ENCODE measurements at regions not wholly inside any gene's neighbourhood (a gene's known extent, or its start where the extent isn't known, plus 50 kb on each side); places are given as distances from the start of the nearest gene placed in this dataset.

DNA sequence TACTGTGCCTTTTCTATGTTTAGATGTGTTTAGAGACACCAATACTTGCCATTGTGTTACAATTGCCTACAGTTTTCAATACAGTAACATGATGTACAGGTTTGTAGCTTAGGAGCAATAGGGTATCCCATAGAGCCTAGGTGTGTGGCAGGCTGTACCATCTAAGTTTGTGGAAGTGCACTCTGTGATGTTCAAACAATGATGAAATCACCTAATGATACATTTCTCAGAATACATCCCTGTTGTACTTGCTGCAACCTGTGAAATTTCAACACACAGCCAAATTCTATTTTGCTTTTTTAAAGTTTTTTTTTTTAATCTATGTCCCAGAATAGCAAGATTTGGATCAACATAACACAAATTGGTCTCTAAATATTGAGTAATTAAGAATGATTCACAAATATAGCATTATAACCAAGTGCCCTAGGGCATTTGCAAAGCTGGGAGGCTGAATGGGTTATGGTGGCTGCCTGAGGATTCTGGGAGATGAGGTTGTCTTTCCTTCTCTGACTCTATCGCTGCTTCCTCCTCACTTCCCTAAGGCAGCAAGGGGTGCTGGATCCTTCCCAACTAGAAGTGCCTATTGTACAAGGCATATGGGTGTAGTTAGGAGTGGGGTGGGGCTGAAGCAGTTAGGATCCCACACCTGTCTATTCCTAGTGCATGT is 78.3 kb downstream of the SKA1 start:
- no peaks in the 10 kb centered on the region for H3K9me3 ChIP-seq (replicated peaks)
- intact Hi-C loops (cut with micrococcal nuclease): no loop called here
- H3K4me3 ChIP-seq: no peak overlapping the region
- TF ChIP-seq, protein P1, sequence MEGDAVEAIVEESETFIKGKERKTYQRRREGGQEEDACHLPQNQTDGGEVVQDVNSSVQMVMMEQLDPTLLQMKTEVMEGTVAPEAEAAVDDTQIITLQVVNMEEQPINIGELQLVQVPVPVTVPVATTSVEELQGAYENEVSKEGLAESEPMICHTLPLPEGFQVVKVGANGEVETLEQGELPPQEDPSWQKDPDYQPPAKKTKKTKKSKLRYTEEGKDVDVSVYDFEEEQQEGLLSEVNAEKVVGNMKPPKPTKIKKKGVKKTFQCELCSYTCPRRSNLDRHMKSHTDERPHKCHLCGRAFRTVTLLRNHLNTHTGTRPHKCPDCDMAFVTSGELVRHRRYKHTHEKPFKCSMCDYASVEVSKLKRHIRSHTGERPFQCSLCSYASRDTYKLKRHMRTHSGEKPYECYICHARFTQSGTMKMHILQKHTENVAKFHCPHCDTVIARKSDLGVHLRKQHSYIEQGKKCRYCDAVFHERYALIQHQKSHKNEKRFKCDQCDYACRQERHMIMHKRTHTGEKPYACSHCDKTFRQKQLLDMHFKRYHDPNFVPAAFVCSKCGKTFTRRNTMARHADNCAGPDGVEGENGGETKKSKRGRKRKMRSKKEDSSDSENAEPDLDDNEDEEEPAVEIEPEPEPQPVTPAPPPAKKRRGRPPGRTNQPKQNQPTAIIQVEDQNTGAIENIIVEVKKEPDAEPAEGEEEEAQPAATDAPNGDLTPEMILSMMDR (IDR thresholded peaks at IDR 0.05; ENCODE audit: borderline replicate concordance): no peak
- no peak for DNase-seq
- H3K4me1 ChIP-seq: no peaks in the 10 kb centered on the region
- H3K27ac ChIP-seq (replicated peaks): no peak overlapping the region
- no peaks in the 10 kb centered on the region for H3K36me3 ChIP-seq
- no peaks in the 10 kb centered on the region for H3K27me3 ChIP-seq (ENCODE audit: low read depth)

DNA sequence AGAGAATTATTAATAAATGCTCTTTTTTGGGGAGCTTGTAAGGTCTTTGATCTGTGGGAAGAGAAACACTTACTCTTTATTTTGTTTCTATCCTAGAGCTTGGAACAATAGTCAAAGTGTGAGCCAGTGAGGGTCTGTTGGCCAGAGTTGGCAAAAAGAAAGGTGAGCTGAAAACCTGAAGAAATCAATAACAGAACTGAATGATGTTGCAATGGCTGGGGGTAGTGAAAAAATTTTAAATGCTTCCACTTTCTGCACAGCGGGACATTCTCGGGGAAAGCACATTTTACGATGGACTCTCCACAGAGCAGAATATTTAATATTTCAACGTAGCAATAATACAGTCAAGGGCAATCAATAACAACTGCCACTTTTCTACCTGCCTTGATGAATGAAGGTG is 78.9 kb downstream of the SKA1 start:
- TF ChIP-seq, protein P1 (IDR thresholded peaks at IDR 0.05; ENCODE audit: borderline replicate concordance): no peak
- no peak for DNase-seq
- Histone ChIP-seq H3K4me3 (no peak overlapping the region), H3K27ac (replicated peaks) (no peak overlapping the region), H3K27me3 (ENCODE audit: low read depth) (no peaks in the 10 kb centered on the region), H3K4me1 (peaks cover under 1% of the 10 kb centered on the region), H3K36me3 (no peaks in the 10 kb centered on the region), H3K9me3 (replicated peaks) (no peaks in the 10 kb centered on the region)
- intact Hi-C loops (cut with micrococcal nuclease): no loop called here

DNA sequence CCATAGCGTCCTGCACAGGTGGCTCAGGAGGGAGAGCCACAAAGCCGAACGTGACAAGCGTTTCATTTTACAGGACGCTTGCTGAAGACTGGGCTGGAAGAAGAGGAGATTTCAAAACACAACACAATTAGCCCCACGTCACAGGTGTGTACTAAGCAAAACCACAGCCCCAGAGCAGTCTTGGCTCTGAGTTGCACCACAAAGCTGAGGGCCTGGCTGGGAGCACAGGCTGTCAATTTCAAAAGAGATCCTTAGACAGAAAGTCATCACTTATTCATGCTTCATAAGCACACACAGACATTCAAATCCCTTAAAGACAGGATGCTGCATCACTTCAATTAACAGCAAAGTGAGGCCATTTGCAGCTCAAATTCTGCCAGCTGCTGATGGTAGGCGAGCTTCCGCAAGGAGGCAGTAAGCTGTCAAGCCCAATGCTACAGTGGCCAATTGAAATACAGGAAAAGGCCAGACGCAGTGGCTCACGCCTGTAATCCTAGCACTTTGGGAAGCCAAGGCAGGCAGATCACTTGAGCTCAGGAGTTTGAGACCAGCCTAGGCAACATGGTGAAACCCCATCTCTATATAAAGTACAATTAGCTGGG is 79.6 kb downstream of the SKA1 start:
- H3K9me3 ChIP-seq (replicated peaks): no peaks in the 10 kb centered on the region
- peaks cover 3% of the 10 kb centered on the region for H3K4me1 ChIP-seq
- no peaks in the 10 kb centered on the region for H3K36me3 ChIP-seq
- intact Hi-C loops (cut with micrococcal nuclease): no loop called here
- DNase-seq: no peak
- no peak overlapping the region for H3K27ac ChIP-seq (replicated peaks)
- H3K27me3 ChIP-seq (ENCODE audit: low read depth): no peaks in the 10 kb centered on the region
- TF ChIP-seq, protein P1 (IDR thresholded peaks at IDR 0.05; ENCODE audit: borderline replicate concordance): no peak
- no peak overlapping the region for H3K4me3 ChIP-seq

- intact Hi-C loops (cut with micrococcal nuclease): no loop called here
- Histone ChIP-seq H3K36me3 (no peaks in the 10 kb centered on the region), H3K4me1 (peaks cover 3% of the 10 kb centered on the region), H3K4me3 (no peak overlapping the region), H3K27me3 (ENCODE audit: low read depth) (no peaks in the 10 kb centered on the region), H3K27ac (replicated peaks) (no peak overlapping the region), H3K9me3 (replicated peaks) (no peaks in the 10 kb centered on the region)
- TF ChIP-seq, protein P1 (IDR thresholded peaks at IDR 0.05; ENCODE audit: borderline replicate concordance): no peak
- DNase-seq: no peak
These were observed 81.4 kb downstream of the SKA1 start for GRCh38 chr18:50456285-50456684.

GRCh38 chr18:50457639-50458038 is 82.8 kb downstream of the SKA1 start:
- TF ChIP-seq, protein P1 (IDR thresholded peaks at IDR 0.05; ENCODE audit: borderline replicate concordance): no peak
- Histone ChIP-seq H3K4me1 (peaks cover 3% of the 10 kb centered on the region), H3K36me3 (no peaks in the 10 kb centered on the region), H3K27me3 (ENCODE audit: low read depth) (no peaks in the 10 kb centered on the region), H3K4me3 (no peak overlapping the region), H3K27ac (replicated peaks) (no peak overlapping the region), H3K9me3 (replicated peaks) (no peaks in the 10 kb centered on the region)
- intact Hi-C loops (cut with micrococcal nuclease): no loop called here
- no peak for DNase-seq

Measured in left ventricle myocardium inferior (tissue), 1 donor.